CD4-positive, alpha-beta memory T cell (primary cell): ENCODE measurements at regions not wholly inside any gene's neighbourhood (a gene's known extent, or its start where the extent isn't known, plus 50 kb on each side); places are given as distances from the start of the nearest gene placed in this dataset.

Experiments
- CTCF ChIA-PET: fragments of 350-600 bp; sonication (Branson Sonifier 250); formaldehyde crosslinking; loops from one replicate; lab custom pipeline; 2021; ENCODE audit warnings: inconsistent platforms; ENCODE audit not compliant: partially characterized antibody; lab: Charles Lee
- POLR2A ChIA-PET: fragments of 350-600 bp; sonication (Branson Sonifier 250); formaldehyde crosslinking; loops from one replicate; lab custom pipeline; 2021; ENCODE audit not compliant: partially characterized antibody; lab: Charles Lee
- DNase-seq, 5 donors: peaks; one replicate each; pipeline versions ENCODE4 v3.0.0 to v3.0.0-alpha.2; 2020 to 2022; ENCODE audit warnings: mixed read lengths in 1 of 5
- H3K27ac ChIP-seq: one replicate; pipeline ENCODE4 v1.7.0; 2013; ENCODE audit warnings: low read depth, low read length
- H3K27me3 ChIP-seq: 2 replicates; pipeline ENCODE4 v1.7.0; 2013; ENCODE audit warnings: mild to moderate bottlenecking, low read length, moderate library complexity; ENCODE audit not compliant: insufficient read depth
- H3K36me3 ChIP-seq: 2 replicates; pipeline ENCODE4 v1.7.0; 2013; ENCODE audit warnings: mild to moderate bottlenecking, low read length, moderate library complexity; ENCODE audit not compliant: insufficient read depth
- H3K4me1 ChIP-seq: 2 replicates; pipeline ENCODE4 v1.7.0; 2013; ENCODE audit warnings: mild to moderate bottlenecking, low read length, moderate library complexity; ENCODE audit not compliant: insufficient read depth
- H3K4me3 ChIP-seq, 2 donors: one replicate each; pipeline ENCODE4 v1.7.0; 2013; ENCODE audit warnings: low read length in 2 of 2, mild to moderate bottlenecking in 1 of 2
- H3K9me3 ChIP-seq, 2 donors: one replicate each; pipeline ENCODE4 v1.7.0; 2013; ENCODE audit warnings: low read length in 2 of 2, control low read depth in 1 of 2; ENCODE audit not compliant: control insufficient read depth in 1 of 2
- H3K27ac Mint-ChIP-seq, 7 donors: one replicate each; pipeline ENCODE4 v1.8.0; 2020 to 2021; ENCODE audit warnings: mixed read lengths in 7 of 7, mild to moderate bottlenecking in 6 of 7, inconsistent platforms in 3 of 7, moderate library complexity in 3 of 7
- H3K27me3 Mint-ChIP-seq, 2 donors: one replicate each; pipeline ENCODE4 v1.8.0; 2020 to 2021; ENCODE audit warnings: mixed read lengths in 2 of 2
- H3K36me3 Mint-ChIP-seq, 2 donors: one replicate each; pipeline ENCODE4 v1.8.0; 2020 to 2021; ENCODE audit warnings: mixed read lengths in 2 of 2, inconsistent platforms in 1 of 2, mild to moderate bottlenecking in 1 of 2
- H3K4me1 Mint-ChIP-seq, 4 donors: one replicate each; pipeline ENCODE4 v1.8.0; 2020 to 2021; ENCODE audit warnings: mixed read lengths in 4 of 4, mild to moderate bottlenecking in 1 of 4
- H3K4me3 Mint-ChIP-seq, 8 donors: one replicate each; pipeline ENCODE4 v1.8.0; 2020 to 2021; ENCODE audit warnings: mixed read lengths in 8 of 8, mild to moderate bottlenecking in 7 of 8, moderate library complexity in 6 of 8, inconsistent platforms in 3 of 8
- H3K9me3 Mint-ChIP-seq, 8 donors: one replicate each; pipeline ENCODE4 v1.8.0; 2020 to 2021; ENCODE audit warnings: mixed read lengths in 8 of 8, mild to moderate bottlenecking in 5 of 8, inconsistent platforms in 3 of 8, moderate library complexity in 1 of 8
- intact Hi-C: fragments of 100-400 bp; cut with micrococcal nuclease; formaldehyde crosslinking; loops from one replicate; pipeline ENCODE4 v1.15.1; 2023

DNA sequence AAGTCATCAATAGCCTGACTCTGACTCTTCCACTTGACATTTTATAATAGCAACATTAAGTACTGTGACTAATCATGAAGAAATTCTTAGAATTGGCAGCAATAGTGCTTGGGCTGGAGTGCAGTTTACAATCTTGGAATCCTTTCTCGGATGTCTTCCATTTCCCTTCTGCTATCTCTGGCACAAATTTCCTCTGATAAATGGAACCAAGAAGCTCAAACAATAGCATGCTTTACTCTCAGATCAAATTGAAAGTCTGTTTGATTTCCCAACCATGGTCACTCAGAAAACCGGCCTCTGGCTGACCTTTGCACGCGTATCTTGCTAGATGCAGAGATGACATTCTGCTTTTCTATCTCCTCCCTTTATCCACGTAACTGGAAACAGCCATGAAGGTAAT is 99.0 kb upstream of the SPANXC start:
- Mint-ChIP-seq H3K4me3 (no peak overlapping the region), H3K27ac (no peak overlapping the region), H3K9me3 (peaks cover 0 to 10% (median 2%) of the 10 kb centered on the region in 8 donors), H3K27me3 (no peaks in the 10 kb centered on the region), H3K4me1 (no peaks in the 10 kb centered on the region), H3K36me3 (no peaks in the 10 kb centered on the region)
- H3K27ac ChIP-seq: no peak overlapping the region
- ChIA-PET POLR2A (no interaction called here), CTCF (no interaction called here)
- no peak overlapping the region for H3K4me3 ChIP-seq
- intact Hi-C loops: no loop called here
- no peaks in the 10 kb centered on the region for H3K9me3 ChIP-seq
- H3K4me1 ChIP-seq: no peaks in the 10 kb centered on the region
- no peaks in the 10 kb centered on the region for H3K36me3 ChIP-seq
- no peaks in the 10 kb centered on the region for H3K27me3 ChIP-seq
- no peak for DNase-seq

DNA sequence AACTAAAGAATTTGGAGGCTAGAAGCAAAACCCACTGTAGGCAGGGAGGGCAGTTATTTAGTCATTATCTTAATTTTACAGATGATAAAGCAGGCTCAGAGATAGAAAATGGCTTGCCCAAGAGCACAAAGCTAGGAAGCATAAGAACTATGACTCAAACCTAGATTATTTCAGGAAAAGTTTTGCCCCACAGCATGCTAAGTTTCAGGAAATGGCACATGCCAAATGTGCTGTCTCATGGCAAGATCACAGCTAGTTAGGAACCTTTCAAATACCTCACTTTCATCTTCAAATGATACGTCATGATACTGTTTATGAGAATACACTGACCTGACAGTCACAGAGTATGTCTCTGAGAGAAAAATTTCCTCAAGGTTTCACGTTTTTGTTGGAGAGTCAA is 78.5 kb upstream of the SPANXC start:
- Mint-ChIP-seq H3K9me3 (peaks cover 0 to 12% (median 3%) of the 10 kb centered on the region in 8 donors), H3K27ac (no peak overlapping the region), H3K4me3 (no peak overlapping the region), H3K27me3 (no peaks in the 10 kb centered on the region), H3K36me3 (no peaks in the 10 kb centered on the region), H3K4me1 (no peaks in the 10 kb centered on the region)
- no peak overlapping the region for H3K27ac ChIP-seq
- no peak for DNase-seq
- intact Hi-C loops: no loop called here
- no peaks in the 10 kb centered on the region for H3K36me3 ChIP-seq
- ChIA-PET CTCF (no interaction called here), POLR2A (no interaction called here)
- H3K4me1 ChIP-seq: no peaks in the 10 kb centered on the region
- no peak overlapping the region for H3K4me3 ChIP-seq
- no peaks in the 10 kb centered on the region for H3K9me3 ChIP-seq
- H3K27me3 ChIP-seq: no peaks in the 10 kb centered on the region

DNA sequence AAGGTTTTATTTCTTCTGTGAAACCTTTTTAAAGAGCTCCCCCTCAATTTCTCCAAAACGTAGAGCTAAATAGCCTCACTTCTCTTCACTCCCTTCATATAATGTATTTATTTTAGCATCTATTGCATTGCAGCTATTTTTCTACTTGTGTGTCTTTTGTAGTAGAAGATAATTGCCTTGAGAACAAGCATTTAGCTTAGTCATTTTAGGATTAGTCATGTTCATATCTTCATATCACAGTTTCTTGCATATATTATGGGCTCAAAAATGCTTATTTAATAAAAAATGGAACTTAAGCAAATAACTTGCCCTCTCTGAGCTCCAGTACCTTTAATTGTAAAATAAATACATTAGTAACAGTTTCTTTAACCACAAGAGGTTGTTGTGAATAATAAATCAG is 72.1 kb upstream of the SPANXC start:
- Mint-ChIP-seq H3K36me3 (no peaks in the 10 kb centered on the region), H3K4me1 (no peaks in the 10 kb centered on the region), H3K9me3 (peaks cover 0 to 10% (median 3%) of the 10 kb centered on the region in 8 donors), H3K27me3 (no peaks in the 10 kb centered on the region), H3K4me3 (no peak overlapping the region), H3K27ac (no peak overlapping the region)
- CTCF ChIA-PET: no interaction called here
- intact Hi-C loops: no loop called here
- Histone ChIP-seq H3K4me1 (no peaks in the 10 kb centered on the region), H3K27me3 (no peaks in the 10 kb centered on the region), H3K27ac (no peak overlapping the region), H3K36me3 (no peaks in the 10 kb centered on the region), H3K9me3 (no peaks in the 10 kb centered on the region), H3K4me3 (no peak overlapping the region)
- POLR2A ChIA-PET: no interaction called here
- DNase-seq: no peak

DNA sequence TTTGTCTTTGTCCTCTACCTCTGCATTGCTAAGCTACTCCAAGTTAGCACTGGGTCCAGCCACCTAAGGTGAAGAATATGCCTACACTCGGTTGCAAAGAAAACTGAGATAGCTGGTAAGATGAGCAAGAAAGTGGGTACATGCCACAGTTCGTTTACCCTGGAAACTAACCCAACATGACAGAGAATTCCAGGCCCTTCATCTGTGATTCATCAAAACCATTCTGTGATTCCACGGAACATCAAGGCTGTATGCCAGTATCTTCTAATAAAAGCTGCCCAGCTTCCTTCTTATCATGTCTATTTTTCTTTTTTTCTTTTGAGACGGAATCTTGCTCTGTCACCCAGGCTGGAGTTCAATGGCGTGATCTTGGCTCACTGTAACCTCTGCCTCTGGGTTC is 58.7 kb upstream of the SPANXC start:
- Mint-ChIP-seq H3K4me3 (no peak overlapping the region), H3K27ac (no peak overlapping the region), H3K9me3 (no peaks in the 10 kb centered on the region), H3K36me3 (no peaks in the 10 kb centered on the region), H3K4me1 (no peaks in the 10 kb centered on the region), H3K27me3 (no peaks in the 10 kb centered on the region)
- Histone ChIP-seq H3K27ac (no peak overlapping the region), H3K4me3 (no peak overlapping the region), H3K27me3 (no peaks in the 10 kb centered on the region), H3K36me3 (no peaks in the 10 kb centered on the region), H3K9me3 (no peaks in the 10 kb centered on the region), H3K4me1 (no peaks in the 10 kb centered on the region)
- POLR2A ChIA-PET: no interaction called here
- intact Hi-C loops: no loop called here
- CTCF ChIA-PET: no interaction called here
- no peak for DNase-seq
